GM18498 (cell line): ENCODE measurements at regions not wholly inside any gene's neighbourhood (a gene's known extent, or its start where the extent isn't known, plus 50 kb on each side); places are given as distances from the start of the nearest gene placed in this dataset.

ENCODE experiments used
- ATAC-seq: cut with Tn5 transposase; IDR thresholded peaks from one replicate; pipeline ENCODE4 v1.9.1; 2021; ENCODE audit warnings: mild to moderate bottlenecking, moderate library complexity; ENCODE audit not compliant: unreplicated experiment

- ATAC-seq = no peak
These were observed 340.0 kb upstream of the SFSWAP start for GRCh38 chr12:131370791-131371347.

- no peak for ATAC-seq
These were observed 339.3 kb upstream of the SFSWAP start for GRCh38 chr12:131371401-131372170.

GRCh38 chr12:131372171-131372475 lies 338.8 kb upstream of the SFSWAP start:
- ATAC-seq = no peak

GRCh38 chr12:131372706-131373195 lies 338.1 kb upstream of the SFSWAP start:
- no peak for ATAC-seq

GRCh38 chr12:131375261-131375971 lies 335.5 kb upstream of the SFSWAP start:
- ATAC-seq = no peak

GRCh38 chr12:131375972-131376345 lies 334.9 kb upstream of the SFSWAP start:
- no peak for ATAC-seq

- ATAC-seq = no peak
These were observed 332.6 kb upstream of the SFSWAP start for GRCh38 chr12:131378176-131378842.

GRCh38 chr12:131378861-131379665 lies 331.8 kb upstream of the SFSWAP start:
- no peak for ATAC-seq

GRCh38 chr12:131379738-131380137 lies 331.2 kb upstream of the SFSWAP start:
- ATAC-seq = no peak

GRCh38 chr12:131380220-131380964 lies 330.5 kb upstream of the SFSWAP start:
- no peak for ATAC-seq

- no peak for ATAC-seq
These were observed 329.8 kb upstream of the SFSWAP start for GRCh38 chr12:131380965-131381705.

- ATAC-seq = no peak
These were observed 329.0 kb upstream of the SFSWAP start for GRCh38 chr12:131381716-131382430.

GRCh38 chr12:131383291-131383690 lies 327.6 kb upstream of the SFSWAP start:
- ATAC-seq = no peak

- no peak for ATAC-seq
These were observed 326.9 kb upstream of the SFSWAP start for GRCh38 chr12:131383741-131384543.

- no peak for ATAC-seq
These were observed 326.4 kb upstream of the SFSWAP start for GRCh38 chr12:131384544-131384855.

- ATAC-seq = no peak
These were observed 325.4 kb upstream of the SFSWAP start for GRCh38 chr12:131385313-131386166.

GRCh38 chr12:131386167-131386521 lies 324.7 kb upstream of the SFSWAP start:
- ATAC-seq = no peak
